Frontal cortex (tissue), 3 donors: ENCODE measurements at regions not wholly inside any gene's neighbourhood (a gene's known extent, or its start where the extent isn't known, plus 50 kb on each side); places are given as distances from the start of the nearest gene placed in this dataset.
"Not testable (repeated sequence)": the region's sequence is repeated elsewhere in the genome, so short reads cannot be mapped to it uniquely, and the experiment has no call there.

ENCODE experiments used
- DNase-seq, 2 donors: peaks; one replicate each; pipeline ENCODE4 v3.0.0; 2012; ENCODE audit warnings: low spot score in 2 of 2
- FAIRE-seq: peaks from 2 replicates; lab custom pipeline; 2012; peaks lifted over from hg19 to GRCh38; lab: Jason Lieb, UNC
- donor health status: control.
- donor health status: control.
- donor health status: control.

DNA sequence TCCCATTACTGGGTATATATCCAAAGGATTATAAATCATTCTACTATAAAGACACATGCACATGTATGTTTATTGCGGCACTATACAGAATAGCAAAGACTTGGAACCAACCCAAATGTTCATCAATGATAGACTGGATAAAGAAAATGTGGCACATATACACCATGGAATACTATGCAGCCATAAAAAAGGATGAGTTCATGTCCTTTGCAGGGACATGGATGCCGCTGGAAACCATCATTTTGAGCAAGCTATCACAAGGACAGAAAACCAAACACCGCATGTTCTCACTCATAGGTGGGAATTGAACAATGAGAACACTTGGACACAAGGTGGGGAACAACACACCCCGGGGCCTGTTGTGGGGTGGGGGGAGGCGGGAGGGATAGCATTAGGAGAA lies 57.0 kb upstream of the NEUROD1 start:
- not testable (repeated sequence) for FAIRE-seq, DNase-seq

DNA sequence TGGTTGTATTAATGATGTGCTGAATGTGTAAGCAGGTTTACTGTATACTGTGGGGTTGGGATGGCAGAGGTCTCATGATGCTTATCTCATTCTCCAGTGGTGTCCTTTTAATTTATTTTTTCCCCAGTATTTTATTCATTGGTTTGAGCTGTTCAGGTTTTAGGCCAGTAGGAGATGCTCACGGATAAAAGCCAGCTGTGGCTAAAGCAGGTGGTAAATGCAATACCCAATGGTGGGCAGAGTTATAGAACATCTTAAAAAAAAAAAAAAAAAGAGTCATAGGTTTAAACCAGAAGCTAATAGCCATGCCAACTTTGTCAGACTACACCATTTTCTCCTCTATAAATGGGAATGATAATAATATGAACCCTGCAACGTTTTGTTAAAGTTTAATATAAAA lies 57.8 kb upstream of the NEUROD1 start:
- no peak for FAIRE-seq
- no peak for DNase-seq

DNA sequence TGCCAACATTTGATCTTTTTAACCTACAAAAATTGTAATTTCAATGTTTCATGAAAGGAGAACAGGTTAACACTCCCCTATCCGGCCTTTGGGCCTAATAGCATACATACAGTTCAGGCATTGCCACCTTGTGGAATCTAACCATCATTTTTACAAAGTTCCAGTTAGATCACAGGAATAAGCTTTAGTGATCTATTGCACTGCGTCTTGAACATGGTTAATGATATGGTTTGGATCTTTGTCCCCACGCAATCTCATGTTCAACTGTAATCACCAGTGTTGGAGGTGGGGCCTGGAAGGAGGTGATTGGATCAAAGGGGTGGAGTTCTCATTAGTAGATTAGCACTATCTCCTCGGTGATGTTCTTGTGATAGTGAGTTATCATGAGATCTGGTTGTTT lies 58.2 kb upstream of the NEUROD1 start:
- DNase-seq: no peak
- FAIRE-seq: no peak

DNA sequence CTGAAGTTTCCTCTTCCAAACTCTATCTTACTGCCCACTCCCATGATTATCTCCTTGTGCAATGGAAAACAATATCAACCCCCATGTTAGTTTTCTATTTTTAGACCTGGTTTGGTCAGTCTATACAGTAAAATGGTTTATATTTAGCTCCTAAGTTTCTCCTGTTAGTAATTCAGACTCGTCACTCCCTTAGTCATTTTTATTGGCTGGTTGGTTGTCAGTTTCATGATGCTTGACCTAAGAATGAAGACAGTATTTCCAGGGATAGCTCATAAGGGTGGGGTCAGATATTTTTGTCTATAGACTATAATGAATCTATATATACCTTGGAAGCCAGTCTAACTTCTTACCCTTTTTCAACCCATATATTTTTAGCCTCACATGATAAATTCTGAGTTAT lies 61.4 kb upstream of the NEUROD1 start:
- FAIRE-seq (no peak), DNase-seq (no peak)

DNA sequence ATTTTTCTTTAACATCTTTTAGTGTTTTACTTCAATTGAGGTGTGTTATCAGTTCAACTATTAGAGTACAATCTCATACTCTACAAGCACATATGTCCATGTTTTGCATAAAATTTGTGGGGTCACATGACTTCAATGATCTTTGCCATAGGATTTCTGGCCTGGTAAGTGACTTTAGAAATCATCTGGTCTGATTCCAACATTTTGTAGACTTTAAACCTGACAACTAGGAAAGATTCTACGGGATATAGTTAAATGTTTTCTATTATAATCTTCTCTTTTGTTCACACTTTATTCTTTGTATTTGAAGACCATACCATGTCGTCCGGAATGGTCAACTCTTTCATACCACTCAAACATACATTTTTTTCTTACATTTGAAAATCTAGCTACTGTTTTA lies 62.0 kb upstream of the NEUROD1 start:
- no peak for DNase-seq
- FAIRE-seq: no peak

DNA sequence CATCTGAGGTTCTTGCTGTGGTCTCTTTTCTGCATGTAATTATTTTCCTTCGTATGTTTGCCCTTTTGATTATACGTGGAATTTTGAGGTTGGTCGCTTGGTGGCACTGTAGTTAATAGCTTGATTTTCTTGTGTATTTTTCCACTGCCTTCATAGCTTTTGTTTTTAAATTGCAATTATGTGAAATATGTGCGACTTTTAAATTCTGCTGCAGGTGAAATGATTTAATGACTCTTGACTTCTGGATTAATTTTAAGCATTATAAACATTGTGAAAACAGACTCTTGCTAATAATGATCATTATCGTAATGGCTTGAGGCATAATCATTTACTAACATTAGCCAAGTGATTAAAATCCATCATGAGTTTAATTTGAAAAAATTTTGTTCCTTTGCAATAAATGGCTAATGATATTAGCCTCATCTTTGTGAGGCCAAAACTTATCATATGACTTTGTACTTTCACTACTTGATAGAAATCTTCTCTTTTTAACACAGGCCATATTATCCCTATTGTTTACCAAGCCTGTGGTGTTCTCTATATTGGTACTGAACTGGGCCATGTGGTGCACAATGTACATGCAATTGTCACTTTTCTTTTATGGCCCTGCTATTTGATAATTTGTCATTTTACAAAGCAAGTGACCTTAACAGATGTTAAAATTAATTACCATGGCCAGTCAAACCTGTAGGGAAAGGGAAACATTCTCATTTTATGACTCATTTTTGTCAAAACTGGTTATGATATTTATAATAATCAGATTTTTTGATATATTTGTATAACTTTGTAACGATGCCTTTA lies 62.8 kb upstream of the NEUROD1 start:
- peak; percentile 16 to 24 for DNase-seq
- peak; percentile 89 for FAIRE-seq

DNA sequence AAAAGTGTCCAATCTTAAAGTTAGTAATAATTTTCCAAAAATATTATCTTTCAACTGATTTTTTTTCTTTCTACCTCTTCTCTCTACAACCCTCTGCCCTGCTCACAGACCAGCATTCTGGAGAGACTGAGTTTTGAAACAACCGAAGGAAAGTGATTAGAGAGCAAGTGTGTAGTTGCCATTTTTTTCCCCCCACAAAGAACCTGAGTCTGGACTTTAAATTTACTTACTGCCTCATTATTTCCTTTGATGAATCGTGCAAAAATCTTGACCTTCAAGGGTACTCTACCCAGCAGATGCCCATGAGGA lies 63.4 kb upstream of the NEUROD1 start:
- DNase-seq: no peak
- FAIRE-seq: no peak

DNA sequence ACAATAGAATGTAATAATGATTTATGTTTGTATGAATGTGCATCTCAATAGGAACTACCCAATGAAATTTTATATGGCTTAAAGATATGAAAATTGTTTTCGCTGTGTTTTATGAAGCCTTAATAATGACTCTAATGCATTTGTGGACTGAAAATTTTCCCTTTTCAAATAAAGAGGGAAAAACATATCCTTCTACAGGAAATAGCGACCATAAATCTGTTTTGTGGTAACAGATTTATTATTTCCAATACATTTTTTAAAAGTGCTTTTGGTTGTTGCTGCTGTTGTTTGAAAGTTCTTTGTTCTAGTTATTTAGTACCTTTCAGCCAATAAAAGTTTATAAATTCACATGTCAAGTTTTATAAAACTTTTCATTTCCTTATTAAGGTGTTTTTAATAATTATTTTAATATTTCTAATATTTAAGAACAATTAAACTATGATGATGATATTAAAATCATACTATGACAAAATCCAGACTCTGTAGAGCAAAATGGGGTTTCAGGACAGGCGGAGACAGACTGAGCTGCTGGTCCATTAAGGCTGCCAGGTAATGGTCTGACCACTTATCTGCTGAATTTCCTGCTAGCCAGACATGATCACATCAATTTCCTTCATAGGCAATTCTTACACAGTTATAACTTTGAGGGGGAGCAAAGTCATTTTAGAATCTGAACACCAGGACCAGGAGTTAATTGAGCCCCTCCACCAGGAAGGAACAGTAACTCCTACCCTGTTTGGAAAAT lies 65.7 kb upstream of the NEUROD1 start:
- FAIRE-seq: no peak
- DNase-seq: no peak

DNA sequence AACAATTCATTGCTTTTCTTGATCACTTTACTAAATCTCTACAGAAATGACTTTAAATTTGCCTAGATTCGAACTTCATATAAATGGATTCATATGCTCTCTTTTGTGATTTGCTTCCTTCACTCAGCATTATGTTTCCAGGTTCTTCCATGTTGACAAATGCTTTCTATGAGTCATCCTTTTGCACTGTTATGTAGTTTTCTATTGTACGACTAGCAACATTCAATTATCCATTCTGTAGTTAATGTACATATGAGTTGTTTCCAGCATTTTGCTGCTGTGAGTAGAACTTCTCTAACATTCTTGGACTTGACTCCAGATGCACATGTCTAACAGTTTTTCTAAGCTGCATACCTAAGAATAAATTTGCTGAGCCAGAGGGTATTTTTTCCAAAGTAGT lies 66.5 kb upstream of the NEUROD1 start:
- FAIRE-seq: no peak
- no peak for DNase-seq

DNA sequence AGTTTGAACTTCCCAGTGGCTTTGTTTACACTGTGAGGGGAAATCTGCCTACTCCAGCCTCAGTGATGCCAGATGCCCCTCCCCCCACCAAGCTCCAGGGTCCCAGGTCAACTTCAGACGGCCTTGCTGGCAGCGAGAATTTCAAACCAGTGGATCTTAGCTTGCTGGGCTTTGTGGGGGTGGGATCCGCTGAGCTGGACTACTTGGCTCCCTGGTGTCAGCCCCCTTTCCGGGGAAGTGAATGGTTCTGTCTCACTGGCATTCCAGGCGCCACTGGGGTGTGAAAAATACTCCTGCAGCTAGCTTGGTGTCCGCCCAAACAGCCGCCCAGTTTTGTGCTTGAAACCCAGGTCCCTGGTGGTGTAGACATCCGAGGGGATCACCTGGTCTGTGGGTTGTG lies 70.0 kb upstream of the NEUROD1 start:
- FAIRE-seq: no peak
- no peak for DNase-seq

DNA sequence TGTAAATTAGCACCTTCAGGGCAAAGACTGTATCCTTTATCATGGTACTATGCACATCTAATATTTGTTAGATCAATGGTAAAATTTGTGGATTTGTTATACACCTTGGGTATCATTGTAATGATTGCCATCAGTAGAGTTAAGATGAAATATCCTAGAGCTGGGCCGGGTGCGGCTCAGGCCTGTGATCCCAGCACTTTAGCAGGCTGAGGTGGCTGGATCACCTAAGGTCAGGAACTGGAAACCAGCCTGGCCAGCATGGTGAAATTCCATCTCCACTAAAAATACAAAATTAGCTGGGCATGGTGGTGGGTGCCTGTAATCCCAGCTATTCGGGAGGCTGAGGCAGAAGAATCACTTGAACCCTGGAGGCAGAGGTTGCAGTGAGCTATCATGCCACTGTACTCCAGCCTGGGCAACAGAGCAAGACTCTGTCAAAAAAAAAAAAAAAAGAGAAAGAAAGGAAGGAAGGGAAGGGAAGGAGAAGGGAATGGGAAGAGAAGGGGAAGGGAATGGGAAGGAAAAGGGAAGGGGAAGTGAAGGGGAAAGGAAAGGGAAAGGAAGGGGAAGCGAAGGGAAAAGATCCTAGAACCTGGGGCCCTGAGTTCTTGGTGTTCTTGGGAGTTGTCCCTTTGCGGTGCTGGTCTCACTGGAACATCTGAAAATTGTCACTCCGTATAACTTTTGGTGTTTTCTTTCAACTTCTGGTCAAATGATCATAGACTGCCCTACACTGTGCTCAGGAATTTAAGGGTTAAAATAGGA lies 71.1 kb upstream of the NEUROD1 start:
- DNase-seq (no peak), FAIRE-seq (no peak)

DNA sequence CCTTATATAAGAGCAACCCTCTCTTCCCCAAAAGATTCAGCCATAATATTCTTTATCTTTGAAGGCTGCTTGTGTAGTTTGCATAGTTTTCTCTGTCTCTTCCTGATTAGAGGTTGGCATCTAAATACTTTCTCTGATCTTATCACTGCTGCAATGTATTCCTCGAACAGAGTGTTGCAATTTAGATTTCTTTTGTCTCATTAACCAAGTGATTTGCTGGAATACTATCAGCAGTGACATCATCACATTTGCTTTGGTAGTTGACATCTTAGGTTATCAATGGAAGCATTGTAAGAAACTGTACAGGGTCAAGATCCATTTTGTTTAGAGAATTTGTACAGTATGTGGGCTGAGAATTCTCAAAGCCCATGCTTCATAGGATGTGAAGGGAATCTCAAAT lies 72.0 kb upstream of the NEUROD1 start:
- DNase-seq (no peak), FAIRE-seq (no peak)

DNA sequence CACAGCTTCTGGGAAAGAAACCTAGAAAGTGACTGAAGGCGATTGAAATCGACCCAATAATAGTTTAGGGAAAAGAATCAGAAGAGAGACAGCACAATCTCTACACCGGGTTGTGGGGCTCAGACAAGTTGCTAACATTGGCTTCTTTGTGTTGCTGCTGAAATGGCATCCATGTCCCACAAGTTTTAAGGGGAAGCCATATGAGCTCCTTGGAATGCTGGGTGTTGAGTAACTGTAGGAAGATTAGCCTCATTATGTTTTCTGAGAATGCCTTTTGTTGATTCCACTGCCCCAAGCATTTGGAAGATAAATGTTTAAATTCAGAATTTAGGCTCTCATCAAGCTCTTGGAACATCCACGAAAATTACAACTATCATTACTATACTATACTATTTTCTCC lies 73.4 kb upstream of the NEUROD1 start:
- DNase-seq (no peak), FAIRE-seq (no peak)

DNA sequence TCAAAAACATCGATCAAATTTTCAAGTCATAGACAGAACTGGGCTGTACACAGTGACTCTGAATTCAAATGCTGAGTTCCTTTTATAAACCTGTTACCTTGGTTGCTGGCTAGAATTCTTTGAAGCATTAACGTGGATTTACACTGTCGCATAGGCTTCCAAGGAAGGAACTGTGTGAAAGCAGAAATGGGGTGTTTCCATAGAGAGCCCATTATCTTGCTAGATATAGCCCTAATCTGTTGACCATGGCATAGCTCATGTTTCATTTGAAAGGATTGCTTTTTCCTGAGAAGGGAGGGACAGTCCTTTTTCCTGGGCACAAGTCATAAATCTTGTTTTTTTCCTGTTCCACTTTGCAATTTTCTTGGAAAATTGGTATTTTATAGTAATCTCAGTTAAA lies 73.8 kb upstream of the NEUROD1 start:
- DNase-seq (no peak), FAIRE-seq (no peak)

DNA sequence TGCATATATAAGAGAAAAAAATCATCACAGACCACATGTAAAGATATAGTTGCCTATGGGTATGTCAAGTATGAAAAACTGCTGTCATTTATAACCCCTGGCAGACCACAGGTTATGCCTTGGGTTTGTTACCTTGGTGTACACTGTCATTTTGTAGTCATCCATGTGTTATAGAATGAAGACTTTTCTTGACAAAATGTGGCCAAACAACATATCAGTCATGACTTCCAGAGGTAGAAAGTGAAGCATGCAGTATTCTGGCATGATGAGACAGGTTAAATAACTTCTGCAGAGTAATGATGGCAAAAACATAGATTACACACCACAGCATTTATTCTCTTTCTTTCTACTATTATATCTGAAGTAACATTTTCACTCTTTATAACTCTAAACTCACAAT lies 74.9 kb upstream of the NEUROD1 start:
- FAIRE-seq: no peak

DNA sequence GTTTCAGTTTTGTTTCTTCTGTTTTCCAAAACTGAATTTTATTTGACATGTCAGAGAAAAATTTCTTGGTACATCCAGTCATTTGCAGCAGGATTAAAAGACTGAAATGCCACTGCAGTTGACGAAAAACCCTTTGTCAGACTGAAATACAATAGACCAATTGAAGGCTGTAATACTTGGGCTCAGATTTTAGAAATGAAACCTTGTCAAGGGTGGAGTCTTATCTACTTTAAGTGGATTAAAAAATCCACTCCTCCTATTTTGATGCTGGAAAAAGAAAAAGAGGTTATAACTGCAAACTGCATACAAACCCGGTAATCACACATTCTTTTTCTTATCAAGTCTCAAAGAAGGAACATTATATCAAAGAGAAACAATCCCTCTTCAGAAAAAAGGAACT lies 80.2 kb upstream of the NEUROD1 start:
- DNase-seq (no peak), FAIRE-seq (no peak)

More for the DNA sequence above, 74.9 kb upstream of the NEUROD1 start:
- no peak for DNase-seq

DNA sequence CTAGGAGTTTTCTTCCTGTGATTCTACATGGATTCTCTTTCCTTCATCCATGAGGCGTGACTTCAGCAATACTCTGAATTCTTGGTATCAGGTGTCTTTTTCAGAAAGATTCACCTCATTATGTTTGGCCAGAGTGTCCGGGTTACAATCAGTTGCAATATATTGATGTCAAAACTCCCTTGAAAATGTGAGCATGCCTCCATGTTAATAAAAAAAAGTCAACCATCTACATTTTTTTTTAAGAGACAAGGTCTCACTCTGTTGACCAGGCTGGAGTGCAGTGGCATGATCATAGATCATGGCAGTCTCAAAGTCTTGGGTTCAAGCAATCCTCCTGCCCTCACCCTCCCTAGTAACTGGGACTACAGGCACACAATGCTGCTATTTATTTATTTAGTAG lies 80.9 kb upstream of the NEUROD1 start:
- FAIRE-seq (no peak), DNase-seq (no peak)

DNA sequence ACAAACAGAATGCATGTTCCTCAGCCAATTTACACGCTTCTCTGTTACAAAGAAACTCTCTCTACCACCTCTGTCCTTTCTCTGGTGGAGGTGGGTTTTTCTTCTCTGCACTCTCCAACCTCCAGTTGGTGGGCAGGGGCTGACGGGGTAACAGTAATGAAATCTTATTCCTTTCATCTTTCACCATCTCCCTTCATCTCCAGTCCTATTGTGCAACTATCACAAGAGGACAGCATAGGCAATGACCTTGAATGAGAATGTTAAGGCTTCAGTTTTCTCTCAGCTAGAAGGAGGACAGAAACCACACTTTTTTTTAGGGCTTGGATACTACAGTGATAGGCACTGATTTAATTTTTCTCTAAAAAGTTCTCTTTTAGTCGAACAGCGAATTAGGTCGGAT lies 81.7 kb upstream of the NEUROD1 start:
- DNase-seq (no peak), FAIRE-seq (no peak)

DNA sequence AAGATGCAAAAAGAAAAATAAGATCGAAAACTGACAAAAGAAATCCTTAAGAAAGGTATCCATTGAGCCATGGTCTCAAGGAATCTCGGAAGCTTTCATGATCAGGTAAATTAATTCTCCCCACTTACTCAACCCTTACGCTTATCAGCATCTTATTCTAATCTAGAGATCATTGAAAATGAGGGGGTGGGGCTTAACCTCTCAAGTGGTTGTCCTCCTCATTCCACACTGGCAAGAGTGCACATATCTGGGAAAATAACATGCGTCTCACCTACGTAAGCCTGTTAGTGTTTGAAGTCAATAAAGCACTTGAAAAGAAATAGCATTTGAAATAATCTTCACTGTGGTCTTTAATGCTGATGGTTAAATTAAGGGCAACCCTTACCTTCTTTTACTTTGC lies 82.5 kb upstream of the NEUROD1 start:
- DNase-seq: no peak
- no peak for FAIRE-seq

DNA sequence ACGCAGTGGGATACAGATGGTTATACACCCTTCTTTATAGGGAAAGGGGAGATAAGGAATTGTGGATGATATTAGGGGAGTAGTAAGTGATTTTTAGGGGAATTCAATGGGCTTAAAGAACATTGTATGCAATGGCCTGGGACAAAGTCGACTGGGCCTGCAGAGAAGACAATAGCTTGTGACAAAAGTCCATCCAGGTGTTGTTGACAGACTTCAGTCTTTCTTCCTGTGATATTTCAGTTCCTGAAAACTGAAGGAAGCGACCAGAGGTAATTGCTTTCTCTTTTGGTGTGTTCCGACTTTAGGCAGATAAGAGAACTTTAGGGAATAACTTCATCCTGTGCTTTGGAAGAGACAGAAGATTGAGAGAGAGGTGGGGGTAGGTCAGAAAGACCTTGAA lies 83.1 kb upstream of the NEUROD1 start:
- FAIRE-seq (no peak), DNase-seq (no peak)
